ENCODE measurements at regions not wholly inside any gene's neighbourhood (a gene's known extent, or its start where the extent isn't known, plus 50 kb on each side); places are given as distances from the start of the nearest gene placed in this dataset.

DNA sequence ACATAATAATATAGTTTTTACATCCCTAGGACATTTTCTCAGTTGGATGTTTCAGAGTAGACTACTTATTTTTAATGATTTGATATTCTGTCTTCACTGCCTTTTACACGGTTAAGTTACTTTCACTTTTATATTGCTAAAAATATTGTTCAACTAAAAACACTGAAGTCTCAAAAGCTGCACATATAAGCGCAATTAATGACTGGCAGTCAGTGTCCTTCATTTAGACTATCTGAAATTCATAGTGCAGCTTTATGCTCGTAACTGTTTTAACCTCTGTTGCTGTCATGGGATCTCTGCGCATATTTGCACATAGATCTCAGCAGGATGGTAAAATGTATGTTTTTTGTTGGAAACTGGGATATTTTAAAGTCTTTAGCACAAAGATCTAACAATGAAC lies 864.3 kb downstream of the SLITRK6 start:
- DNase-seq = no peak

DNA sequence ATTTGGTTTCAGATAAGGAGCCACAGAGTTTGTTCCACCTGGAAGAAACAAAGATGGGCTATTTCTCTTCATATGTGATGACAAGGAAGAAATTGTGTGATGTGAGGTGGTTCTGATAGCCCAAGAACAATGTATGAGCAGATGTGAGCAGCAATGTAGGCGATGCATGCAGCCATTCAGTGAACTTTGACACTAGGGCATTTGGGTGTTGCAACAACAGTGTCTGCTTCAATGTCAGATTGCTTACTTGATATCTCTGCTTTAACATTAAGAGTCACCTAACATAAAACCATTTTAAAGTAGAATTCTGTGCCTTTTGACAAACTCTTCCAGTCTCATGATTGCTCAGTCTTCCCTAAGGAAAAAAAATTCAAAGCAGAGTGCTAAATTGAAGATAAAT lies 865.4 kb downstream of the SLITRK6 start:
- no peak for DNase-seq

DNA sequence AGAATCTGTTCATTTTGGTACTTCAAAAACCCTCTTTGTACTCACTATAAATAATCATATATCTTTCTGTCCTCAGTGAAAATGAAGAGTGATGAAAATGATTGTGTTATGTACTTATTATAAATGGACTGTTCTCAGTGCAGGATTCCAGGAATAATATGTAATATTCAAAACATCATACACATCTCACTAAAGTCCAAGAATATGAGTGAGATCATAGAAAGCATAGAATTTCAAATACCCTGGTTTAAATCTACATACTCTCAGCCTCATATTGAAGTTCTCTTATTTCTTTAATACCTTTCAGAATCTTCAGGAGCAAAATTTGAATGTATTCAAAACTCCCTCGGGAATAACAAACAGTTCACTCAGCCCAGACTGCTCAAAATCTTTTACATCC lies 868.0 kb downstream of the SLITRK6 start:
- no peak for DNase-seq

DNA sequence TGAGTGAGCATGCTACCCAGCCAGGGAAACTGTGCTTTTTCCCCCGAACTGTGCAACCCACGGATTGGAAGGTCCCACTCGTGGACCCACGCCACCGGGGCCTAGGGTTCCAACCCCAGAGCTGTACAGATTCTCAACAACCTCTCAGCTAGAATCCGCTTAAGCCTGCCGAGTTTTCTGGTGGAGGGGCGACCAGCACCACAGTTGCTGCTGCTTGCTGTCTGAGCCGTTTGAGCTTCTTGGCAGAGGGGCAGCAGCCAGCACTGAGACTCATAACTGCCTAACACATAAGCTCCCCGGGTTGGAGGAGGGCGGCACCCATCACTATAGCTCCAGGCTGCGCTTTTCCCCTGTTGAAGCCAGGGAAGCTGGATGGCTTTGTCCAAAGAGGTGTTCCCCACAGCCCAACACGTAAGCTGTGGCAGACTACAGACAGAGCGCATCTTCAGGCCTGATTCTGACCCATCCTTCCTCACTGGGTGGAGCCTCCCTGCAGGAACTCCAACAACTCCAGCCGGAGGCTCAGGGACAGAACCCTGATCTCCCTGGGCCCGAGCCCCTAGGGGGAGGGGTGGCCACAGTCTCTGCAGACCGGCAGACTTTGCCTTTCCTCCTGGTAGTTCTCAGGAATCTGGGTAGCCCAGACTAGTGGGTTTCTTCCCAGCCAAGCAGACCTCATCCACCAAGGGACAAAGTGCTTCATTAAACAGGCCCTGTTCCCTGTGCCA lies 871.6 kb downstream of the SLITRK6 start:
- no peak for DNase-seq

DNA sequence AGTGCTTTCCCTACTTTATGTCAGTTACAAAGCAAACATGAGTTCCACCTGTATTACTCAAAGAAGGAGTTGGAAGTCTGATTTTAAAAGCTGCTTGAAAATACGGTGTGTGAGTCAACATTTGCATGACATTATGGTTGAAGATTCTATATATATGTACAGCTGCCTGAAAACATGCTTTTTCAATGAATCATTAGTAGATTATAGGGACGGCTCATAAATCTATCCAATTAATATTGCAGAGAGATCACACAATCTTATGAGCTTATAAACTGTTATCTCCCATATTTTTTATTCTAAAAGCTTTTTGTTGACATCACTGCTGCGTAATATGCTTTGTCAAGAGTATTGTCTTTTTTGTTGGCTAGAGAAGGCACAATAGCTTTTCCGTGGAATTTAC lies 873.8 kb downstream of the SLITRK6 start:
- no peak for DNase-seq

DNA sequence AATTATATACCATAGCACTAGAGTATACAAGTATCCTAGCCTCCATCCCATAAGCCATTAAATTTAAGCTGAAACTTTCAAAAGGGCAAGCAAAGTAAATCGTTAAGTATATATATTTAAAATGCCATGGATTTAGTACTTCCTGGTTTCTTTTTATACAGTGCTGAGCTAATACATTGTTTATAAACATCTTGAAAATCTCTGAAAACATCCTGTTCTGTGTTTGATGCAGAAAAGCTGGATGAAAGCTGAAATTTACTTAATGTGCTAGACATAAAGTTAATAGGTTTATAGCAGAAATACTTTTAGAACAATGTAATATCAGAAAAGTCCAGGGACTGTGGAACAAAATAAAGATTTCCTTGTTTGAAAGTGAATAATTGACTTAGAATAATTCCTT lies 875.4 kb downstream of the SLITRK6 start:
- DNase-seq = no peak

DNA sequence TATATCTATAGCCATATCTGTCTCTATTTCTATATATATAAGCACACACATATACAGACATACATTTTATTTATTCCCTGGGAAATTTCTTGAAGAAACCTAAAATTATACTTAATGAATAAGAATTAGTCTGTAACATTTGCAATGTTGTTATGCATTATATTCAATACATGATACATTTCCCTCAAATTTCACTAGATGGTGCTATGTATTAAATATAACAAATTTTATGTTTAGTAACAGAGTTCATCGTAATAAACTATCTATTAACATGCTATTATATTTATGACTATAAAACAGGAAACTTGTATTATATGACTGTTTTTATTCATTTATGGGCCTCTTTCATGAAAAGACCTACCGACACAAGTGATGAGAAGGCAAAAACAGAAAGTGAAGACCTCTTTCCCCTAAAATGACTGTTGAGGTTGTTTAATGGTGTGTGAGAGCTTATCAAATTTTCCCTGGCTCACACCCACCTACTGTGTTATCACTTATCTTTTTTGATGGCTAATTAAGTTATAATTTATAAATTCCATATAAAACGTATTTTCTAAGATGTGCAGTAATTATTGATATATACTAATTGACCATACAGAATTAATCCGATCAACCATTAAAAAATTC lies 881.9 kb downstream of the SLITRK6 start:
- no peak for DNase-seq

DNA sequence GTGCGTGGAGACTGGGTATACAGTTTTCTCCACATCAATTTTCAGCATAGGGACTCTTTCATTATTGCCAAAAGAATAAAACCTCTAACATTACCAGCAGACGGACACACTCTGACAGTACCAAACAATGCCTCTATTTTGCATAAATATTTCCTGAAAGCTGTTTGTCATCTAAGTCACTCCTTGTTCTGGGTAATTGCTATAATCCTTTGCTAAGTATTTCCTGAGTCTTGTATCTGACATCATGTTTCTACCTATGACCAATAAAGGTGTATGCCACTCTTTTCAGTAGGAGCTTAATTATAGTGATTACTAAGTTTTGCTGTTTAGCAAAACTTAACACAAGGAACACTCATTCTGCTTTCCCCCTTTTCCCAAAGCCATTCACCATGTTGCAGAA lies 886.5 kb downstream of the SLITRK6 start:
- no peak for DNase-seq

DNA sequence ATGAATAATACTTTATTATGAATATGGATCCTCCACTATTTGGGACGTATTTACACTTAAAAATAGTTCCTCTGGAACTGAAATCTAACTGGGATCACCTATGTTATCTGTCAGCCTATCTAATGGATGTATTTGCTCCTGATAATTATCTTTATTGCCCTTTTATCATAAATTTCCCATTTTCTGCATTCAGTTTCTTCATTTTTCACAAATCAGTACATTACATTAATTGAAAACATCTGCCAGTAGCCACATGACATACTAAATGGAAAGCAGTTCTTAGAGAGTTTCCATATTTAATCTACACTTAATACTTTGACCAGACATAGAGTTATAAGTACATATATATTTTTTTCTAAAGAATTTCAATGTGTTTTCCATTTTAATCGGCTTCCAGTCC lies 888.8 kb downstream of the SLITRK6 start:
- DNase-seq = no peak

DNA sequence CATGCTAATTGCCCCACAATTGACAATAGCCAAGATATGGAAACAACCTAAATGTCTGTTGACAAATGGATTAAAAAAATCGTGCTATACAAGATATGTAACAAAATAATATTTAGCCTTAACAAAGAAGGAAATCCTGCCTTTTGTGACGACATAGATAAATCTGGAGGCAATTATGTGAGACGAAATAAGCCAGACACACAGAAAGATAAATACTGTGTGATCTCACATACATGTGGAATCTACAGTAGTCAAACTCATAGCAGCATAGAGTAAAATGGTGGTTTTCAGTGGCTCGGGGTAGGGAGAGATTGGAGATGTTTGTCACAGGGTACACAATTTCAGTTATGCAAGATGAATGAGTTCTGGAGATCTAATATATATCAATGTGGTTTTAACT lies 895.8 kb downstream of the SLITRK6 start:
- no peak for DNase-seq

DNA sequence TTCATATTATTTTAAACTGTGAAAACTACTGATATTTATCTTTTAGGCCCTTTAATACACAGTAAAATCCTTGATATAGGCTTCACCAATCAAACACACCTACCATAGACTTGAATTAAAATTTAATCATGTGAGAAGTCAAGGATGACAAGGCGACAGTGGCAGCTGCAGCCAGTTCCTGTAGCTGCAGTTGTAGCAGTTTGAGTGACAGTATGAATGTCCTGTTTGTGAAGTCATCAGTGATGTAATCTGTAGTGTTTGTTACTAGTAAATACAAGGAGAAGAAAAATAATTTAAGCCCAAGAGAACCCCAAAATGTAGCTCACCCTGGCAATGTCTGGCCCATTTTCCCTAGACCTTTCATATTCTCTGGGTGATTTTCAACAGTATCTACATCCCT lies 897.0 kb downstream of the SLITRK6 start:
- no peak for DNase-seq

DNA sequence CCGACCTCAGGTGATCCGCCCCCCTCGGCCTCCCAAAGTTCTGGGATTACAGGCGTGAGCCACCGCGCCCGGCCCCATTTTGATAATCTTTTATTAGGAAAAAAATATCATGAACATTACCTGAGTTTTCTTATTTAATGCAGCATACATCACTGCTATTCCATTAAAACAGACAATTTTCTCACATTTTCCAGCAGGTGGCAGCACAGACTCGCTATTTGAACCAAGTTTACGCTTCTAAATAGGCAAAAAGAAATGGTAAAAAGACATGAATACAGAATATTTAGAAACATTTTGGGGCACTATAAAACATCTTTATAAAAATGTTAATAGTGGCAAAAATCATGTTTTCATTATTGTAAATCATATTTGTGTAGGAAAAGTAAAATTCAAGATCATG lies 903.1 kb downstream of the SLITRK6 start:
- no peak for DNase-seq

DNA sequence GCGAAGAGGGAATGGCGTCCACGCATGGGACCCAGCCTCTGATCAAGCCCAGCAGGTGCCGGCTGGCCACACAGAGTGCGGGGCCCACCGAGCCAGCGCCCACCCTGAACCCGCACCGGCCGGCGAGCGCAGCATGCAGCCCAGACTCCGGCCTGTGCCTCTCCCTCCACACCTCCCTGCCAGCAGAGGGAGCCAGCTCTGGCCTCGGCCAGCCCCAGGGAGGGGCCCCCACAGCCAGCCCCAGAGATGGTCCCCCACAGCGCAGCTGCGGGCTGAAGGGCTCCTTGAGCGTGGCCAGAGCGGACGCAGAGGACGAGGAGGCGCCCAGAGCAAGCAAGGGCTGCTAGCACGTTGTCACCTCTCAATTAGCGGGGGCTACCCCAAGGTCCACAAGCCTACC lies 904.5 kb downstream of the SLITRK6 start:
- no peak for DNase-seq

DNA sequence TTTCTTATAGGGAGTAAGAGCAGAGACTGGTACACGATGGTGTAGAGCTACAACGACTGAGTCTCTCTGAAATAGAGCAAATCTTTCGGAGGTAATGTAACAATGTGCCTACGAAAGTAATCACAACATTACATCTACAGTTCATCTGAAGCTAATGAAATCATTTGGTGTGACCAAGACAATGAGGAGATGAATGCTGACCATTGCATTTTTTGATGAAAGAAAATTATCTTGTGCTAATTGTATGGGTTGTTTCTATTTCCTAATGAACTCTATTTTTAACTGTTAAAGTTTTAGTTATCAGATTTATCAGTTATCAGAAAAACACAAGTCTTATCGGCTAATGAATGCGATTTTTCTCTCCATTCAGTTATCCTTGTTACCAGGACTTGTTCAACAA lies 913.4 kb downstream of the SLITRK6 start:
- no peak for DNase-seq

DNA sequence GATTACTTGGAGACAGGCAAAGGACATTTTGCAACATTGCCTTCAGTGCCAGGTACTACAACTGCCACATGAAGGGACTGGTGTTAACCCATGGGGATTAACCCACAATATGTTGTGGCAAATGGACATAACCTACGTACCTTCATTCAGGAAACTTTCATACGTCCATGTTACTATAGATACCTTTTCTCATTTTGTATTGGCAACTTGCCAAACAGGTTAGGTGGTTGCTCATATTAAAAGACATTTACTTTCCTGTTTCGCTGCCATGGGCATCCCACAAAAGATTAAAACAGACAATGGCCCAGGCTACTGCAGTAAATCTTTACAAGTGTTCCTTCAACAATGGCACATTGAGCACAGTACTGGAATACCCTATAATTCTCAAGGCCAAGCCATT lies 925.3 kb downstream of the SLITRK6 start:
- DNase-seq = no peak

DNA sequence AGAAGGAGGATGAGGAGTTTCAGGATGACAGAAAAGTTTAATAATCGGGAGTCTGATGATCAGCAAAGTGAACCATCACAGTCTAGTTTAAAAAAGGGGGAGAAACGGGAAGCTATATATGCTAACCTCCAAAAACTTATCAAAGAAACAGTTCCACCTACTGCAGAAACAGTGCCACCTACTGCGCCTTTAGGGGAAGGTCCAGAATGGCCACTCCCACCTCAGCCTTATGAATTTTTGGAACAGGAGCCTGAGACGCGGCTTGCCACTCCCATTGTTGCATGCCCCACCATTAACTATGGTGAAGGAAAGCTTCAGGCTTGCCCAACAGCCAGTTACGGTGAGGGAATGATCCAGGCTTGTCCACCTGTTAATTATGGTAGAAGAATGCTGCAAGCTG lies 929.0 kb downstream of the SLITRK6 start:
- DNase-seq = no peak

DNA sequence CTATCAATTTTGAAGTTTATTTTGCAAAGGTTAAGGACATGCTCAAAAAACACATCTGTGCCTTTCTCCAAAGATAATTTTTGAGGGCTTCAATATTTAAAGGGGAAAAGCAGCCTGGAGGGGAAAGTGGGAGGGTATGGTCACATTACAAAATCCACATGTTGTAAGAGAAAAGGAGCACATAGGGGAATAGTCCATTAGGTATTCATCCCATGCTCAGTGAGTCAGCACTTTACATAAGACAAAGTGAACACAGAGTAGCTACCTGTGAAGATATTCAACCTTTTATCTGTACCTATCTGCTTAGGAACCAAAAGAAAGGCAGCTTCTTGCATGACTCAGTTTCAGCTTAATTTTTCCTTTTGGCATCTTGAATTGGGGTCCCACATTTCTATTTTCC lies 932.0 kb downstream of the SLITRK6 start:
- no peak for DNase-seq

DNA sequence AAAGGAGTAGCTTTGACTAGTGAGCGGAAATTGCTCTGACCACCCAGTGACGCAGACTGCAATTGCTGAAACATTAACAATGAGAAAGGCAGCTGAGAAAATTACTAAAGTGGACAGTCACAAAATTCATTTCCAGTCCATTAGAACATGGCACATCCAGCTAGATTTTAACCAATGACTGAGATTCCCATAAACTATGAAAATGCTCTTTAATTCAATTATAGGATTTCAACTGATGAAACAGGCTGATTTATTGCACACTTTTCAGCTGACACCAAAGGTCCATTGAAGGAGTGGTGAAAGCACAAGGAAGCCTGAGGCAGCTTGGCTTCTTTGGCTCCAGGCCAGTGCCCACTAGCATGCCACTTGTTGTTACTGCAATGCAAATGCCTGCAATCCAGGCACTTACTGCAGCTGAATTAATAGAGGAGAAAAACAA lies 933.4 kb downstream of the SLITRK6 start:
- no peak for DNase-seq

DNA sequence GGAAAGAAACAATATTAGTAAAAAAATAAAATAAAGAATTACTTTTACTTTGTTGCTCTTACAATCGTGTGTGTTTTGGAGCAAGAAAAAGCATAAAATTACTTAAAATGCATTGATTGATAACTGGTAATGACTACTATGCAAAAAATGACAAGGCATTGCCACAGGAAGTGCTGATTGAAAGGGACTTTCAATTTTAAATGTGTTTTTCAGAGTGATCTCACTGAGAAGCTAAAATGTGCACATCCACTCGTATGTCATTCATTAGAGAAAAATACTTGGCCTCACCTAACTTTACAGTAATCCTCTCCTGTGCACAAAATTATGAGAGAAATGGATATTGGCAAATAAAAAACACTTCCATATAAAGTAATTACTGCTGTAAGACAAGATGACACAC lies 934.9 kb downstream of the SLITRK6 start:
- no peak for DNase-seq

DNA sequence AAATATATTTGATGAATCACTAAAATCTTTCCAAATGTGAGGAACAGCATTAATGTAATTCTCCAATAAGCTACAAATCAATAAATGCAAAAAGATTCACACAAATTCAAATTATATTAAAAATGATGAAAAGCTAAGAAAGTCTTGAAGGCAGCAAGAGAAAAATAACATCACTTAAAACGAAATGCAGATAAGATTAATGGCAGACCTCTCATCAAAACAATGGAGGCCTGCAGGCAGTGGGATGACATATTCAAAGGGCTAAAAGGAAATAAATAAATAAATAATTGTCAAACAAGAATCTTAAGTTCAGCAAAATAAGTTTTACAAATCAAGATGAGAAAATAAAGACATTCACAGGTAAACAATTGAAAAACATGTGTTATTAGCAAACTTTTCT lies 952.1 kb downstream of the SLITRK6 start:
- DNase-seq = no peak

DNA sequence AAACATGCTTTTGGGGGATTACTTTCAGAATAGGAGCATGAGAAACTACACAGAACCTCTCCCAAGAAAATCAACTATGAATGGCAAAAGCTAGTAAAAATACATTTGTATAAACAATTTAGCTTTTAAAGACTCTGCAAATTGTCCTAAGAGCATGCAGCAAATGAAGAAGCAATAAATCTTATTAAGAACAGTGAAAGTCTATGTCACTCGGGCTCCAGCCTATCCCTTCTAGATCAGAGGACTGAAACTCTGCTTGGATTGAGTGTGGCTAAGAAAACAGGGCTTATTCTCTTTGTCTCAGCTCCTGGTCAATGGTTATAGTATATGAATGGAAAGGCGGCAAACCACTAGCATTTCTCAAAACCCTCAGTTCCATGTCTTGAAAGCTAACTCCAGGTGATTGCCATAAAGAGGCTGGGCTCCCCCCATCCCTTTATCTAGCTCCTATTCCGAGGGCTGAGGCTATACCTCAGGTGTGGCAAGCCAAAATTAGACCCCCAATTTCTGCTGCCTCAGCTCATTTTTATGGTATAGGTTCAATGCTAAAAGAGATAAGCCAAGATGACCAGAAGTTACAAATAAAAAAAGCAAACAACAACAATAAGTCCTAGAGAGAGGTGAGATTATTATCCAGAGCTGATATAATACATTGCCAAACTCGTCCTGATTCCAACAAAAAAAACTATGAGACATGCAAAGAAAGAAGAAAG lies 953.2 kb downstream of the SLITRK6 start:
- no peak for DNase-seq

DNA sequence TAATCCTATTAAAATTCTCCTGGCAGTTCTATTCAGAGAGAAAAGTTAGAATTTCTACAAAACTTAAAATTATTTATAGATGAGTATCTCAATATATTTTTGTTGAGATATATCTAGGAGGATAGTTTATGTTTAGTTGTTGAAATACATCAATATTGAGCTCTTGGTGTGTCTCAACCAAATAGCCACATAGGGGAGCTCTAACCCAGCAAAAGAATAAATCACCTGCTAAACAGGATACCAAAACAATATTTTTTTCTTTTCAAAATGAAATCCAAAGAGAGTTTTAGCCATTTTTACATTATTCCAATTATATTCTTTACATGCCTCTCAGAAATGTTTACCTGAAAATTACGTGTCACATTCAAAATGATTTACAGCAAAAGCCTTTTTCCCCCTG lies 954.7 kb downstream of the SLITRK6 start:
- DNase-seq = no peak

DNA sequence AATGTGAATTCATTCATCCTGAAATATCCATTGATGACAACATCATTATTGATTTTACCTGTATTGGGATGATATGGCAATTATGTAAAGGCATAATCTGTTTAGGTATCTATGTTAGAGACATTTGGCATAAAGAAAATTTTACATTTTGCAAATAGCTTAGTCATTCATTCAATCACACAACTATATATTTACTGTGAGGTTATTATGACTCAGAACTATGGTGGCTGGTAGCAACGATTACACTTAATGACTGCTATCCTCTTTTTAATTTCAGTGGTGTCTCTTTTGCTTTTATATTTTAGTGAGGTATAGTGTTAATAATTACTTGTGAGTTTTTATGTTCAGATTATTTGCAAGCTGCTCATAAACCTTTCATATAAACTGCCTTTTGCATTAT lies 955.9 kb downstream of the SLITRK6 start:
- no peak for DNase-seq

DNA sequence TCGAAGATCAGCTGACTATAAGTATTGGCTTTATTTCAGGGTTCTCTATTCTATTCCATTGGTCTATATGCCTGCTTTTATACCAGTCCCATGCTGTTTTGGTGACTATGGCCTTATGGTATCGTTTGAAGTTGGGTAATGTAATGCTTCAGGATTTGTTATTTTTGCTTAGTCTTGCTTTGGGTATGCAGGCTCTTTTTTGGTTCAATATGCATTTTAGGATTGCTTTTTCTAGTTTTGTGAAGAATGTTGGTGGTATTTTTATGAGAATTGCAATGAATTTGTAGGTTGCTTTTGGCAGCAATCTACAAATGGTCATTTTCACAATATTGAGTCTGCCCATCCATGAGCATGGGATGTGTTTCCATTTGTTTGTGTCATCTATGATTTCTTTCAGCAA lies 951.9 kb upstream of the SLITRK1 start:
- DNase-seq = no peak
